ENCODE measurements at regions not wholly inside any gene's neighbourhood (a gene's known extent, or its start where the extent isn't known, plus 50 kb on each side); places are given as distances from the start of the nearest gene placed in this dataset.

- ChIA-PET POLR2A (no interaction called here), CTCF (interaction anchor here (1.2 kb wide), 1 partner anchor 9 kb away, joined by 3 read pairs; no protein-coding TSS in a partner anchor), SMC1A (ENCODE audit: uncharacterized antibody, unreplicated experiment) (interaction anchor here (1.5 kb wide), 1 partner anchor 166 kb away, joined by 3 read pairs; no protein-coding TSS in a partner anchor), RAD21 (ENCODE audit: unreplicated experiment) (no interaction called here)
- in situ Hi-C loops (cut with MboI): no loop called here
- H3K9me3 ChIP-seq (replicated peaks; ENCODE audit: control insufficient read depth, insufficient read depth, low read length): no peaks in the 10 kb centered on the region
- WGBS (ENCODE audit: insufficient coverage, insufficient replicate concordance, low lambda C conversion rate, missing lambda C conversion rate): 47% methylated on average over 6 of the region's 6 CpGs
- no peak overlapping the region for H3K4me2 ChIP-seq (ENCODE audit: control insufficient read depth, insufficient read depth)
- no peak overlapping the region for H3K27ac ChIP-seq (ENCODE audit: control insufficient read depth, insufficient read depth)
- FAIRE-seq (no peak), ATAC-seq (no peak), DNase-seq (ENCODE audit: low read depth, low spot score) (no peak)
- no TSS peak for BruUV-seq (replicated peaks)
- H2AFZ ChIP-seq (ENCODE audit: control insufficient read depth, low read depth, low read length): no peak overlapping the region
- no peaks in the 10 kb centered on the region for H3K79me2 ChIP-seq (ENCODE audit: control insufficient read depth, insufficient read depth, low read length)
- H3K9ac ChIP-seq (ENCODE audit: control insufficient read depth, insufficient read depth, low read length): no peak overlapping the region
- no peaks in the 10 kb centered on the region for H3K36me3 ChIP-seq (ENCODE audit: control insufficient read depth in 2 of 2, insufficient read depth in 2 of 2, low read length in 1 of 2)
- H3K27me3 ChIP-seq (replicated peaks in 1 of 2; ENCODE audit: control insufficient read depth in 2 of 2, insufficient read depth in 2 of 2, low read length in 1 of 2): peaks cover 0 to 1% of the 10 kb centered on the region in 2 experiments; a peak in 2 of 4 replicates
- intact Hi-C loops (cut with micrococcal nuclease; ENCODE audit: unreplicated experiment): no loop called here
- H3K4me1 ChIP-seq (ENCODE audit: control insufficient read depth, insufficient read depth, low read length): no peaks in the 10 kb centered on the region
- H3K4me3 ChIP-seq: no peak overlapping the region
- H4K20me1 ChIP-seq (ENCODE audit: control insufficient read depth, insufficient read depth): no peaks in the 10 kb centered on the region
- TF ChIP-seq BACH1 (IDR thresholded peaks at IDR 0.05; ENCODE audit: borderline replicate concordance) (no peak), ZNF592 (IDR thresholded peaks at IDR 0.05) (no peak), ATF3 (IDR thresholded peaks at IDR 0.05; ENCODE audit: borderline replicate concordance, extremely low read depth, low read depth, low read length) (no peak), HCFC1 (IDR thresholded peaks at IDR 0.05; ENCODE audit: low read length) (no peak), IKZF1 (conservative IDR thresholded peaks at IDR 0.05) (no peak), MYC (IDR thresholded peaks at IDR 0.05; ENCODE audit: insufficient read depth, insufficient read length, insufficient replicate concordance, low read length, severe bottlenecking) (no peak), MTA3 (IDR thresholded peaks at IDR 0.05; ENCODE audit: borderline replicate concordance, low read length) (no peak), SREBF1 (IDR thresholded peaks at IDR 0.05; ENCODE audit: low read length) (no peak), POU2F2 (IDR thresholded peaks at IDR 0.05; ENCODE audit: borderline replicate concordance, low read depth, low read length) (no peak), NFYB (IDR thresholded peaks at IDR 0.05; ENCODE audit: insufficient read depth, low read depth, low read length) (no peak), RAD21 (IDR thresholded peaks at IDR 0.05; ENCODE audit: insufficient read depth, low read depth, low read length) (no peak)
- TF ChIP-seq, protein P1, sequence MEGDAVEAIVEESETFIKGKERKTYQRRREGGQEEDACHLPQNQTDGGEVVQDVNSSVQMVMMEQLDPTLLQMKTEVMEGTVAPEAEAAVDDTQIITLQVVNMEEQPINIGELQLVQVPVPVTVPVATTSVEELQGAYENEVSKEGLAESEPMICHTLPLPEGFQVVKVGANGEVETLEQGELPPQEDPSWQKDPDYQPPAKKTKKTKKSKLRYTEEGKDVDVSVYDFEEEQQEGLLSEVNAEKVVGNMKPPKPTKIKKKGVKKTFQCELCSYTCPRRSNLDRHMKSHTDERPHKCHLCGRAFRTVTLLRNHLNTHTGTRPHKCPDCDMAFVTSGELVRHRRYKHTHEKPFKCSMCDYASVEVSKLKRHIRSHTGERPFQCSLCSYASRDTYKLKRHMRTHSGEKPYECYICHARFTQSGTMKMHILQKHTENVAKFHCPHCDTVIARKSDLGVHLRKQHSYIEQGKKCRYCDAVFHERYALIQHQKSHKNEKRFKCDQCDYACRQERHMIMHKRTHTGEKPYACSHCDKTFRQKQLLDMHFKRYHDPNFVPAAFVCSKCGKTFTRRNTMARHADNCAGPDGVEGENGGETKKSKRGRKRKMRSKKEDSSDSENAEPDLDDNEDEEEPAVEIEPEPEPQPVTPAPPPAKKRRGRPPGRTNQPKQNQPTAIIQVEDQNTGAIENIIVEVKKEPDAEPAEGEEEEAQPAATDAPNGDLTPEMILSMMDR (IDR thresholded peaks at IDR 0.05 in 2 of 3, conservative IDR thresholded peaks at IDR 0.05 in 1 of 3; ENCODE audit: control insufficient read depth in 2 of 3, extremely low read depth in 1 of 3, insufficient read depth in 1 of 3, low read depth in 3 of 3, low read length in 3 of 3): no peak
- TF ChIP-seq, protein P2, sequence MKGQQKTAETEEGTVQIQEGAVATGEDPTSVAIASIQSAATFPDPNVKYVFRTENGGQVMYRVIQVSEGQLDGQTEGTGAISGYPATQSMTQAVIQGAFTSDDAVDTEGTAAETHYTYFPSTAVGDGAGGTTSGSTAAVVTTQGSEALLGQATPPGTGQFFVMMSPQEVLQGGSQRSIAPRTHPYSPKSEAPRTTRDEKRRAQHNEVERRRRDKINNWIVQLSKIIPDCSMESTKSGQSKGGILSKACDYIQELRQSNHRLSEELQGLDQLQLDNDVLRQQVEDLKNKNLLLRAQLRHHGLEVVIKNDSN (IDR thresholded peaks at IDR 0.05; ENCODE audit: borderline replicate concordance, extremely low read length, insufficient read depth, low read depth, low read length): no peak
Observed at GRCh38 chr9:89760123-89760522, 155.3 kb downstream of the GADD45G start.
